Small intestine (tissue), 7 donors: ENCODE measurements at regions not wholly inside any gene's neighbourhood (a gene's known extent, or its start where the extent isn't known, plus 50 kb on each side); places are given as distances from the start of the nearest gene placed in this dataset.

ENCODE experiments used
- DNase-seq, 2 donors: peaks; one replicate each; pipeline versions ENCODE4 v3.0.0 to v3.0.0-alpha.2; 2013
- FAIRE-seq: peaks from 2 replicates; lab custom pipeline; 2012; peaks lifted over from hg19 to GRCh38; lab: Jason Lieb, UNC
- H3K27ac ChIP-seq, 3 donors: one replicate each; pipeline ENCODE4 v1.5.1; 2013; ENCODE audit warnings: low read length in 2 of 3, mild to moderate bottlenecking in 2 of 3, control low read depth in 1 of 3, inconsistent platforms in 1 of 3, low read depth in 1 of 3, moderate library complexity in 1 of 3
- H3K27me3 ChIP-seq, 3 donors: one replicate each; pipeline ENCODE4 v1.6.1; 2013; ENCODE audit warnings: low read length in 3 of 3, inconsistent platforms in 1 of 3; ENCODE audit not compliant: control insufficient read depth in 3 of 3, insufficient read depth in 3 of 3
- H3K36me3 ChIP-seq, 3 donors: one replicate each; pipeline ENCODE4 v1.6.1; 2013; ENCODE audit warnings: low read length in 3 of 3, inconsistent platforms in 1 of 3, low read depth in 1 of 3, mild to moderate bottlenecking in 1 of 3, moderate library complexity in 1 of 3; ENCODE audit not compliant: control insufficient read depth in 3 of 3, insufficient read depth in 2 of 3
- H3K4me1 ChIP-seq, 3 donors: one replicate each; pipeline ENCODE4 v1.6.1; 2013; ENCODE audit warnings: low read length in 2 of 3, inconsistent platforms in 1 of 3, low read depth in 1 of 3, mild to moderate bottlenecking in 1 of 3, moderate library complexity in 1 of 3; ENCODE audit not compliant: control insufficient read depth in 3 of 3, insufficient read depth in 2 of 3
- H3K4me3 ChIP-seq, 3 donors: one replicate each; pipeline ENCODE4 v1.5.1; 2013; ENCODE audit warnings: low read length in 3 of 3, control low read depth in 1 of 3, inconsistent platforms in 1 of 3, low read depth in 1 of 3, mild to moderate bottlenecking in 1 of 3, moderate library complexity in 1 of 3
- H3K9me3 ChIP-seq, 2 donors: one replicate each; pipeline ENCODE4 v1.6.1; 2013; ENCODE audit warnings: low read depth in 1 of 2, low read length in 1 of 2; ENCODE audit not compliant: control insufficient read depth in 2 of 2, insufficient read depth in 1 of 2
- WGBS, 3 donors: extraction: QIAGEN DNeasy Blood & Tissue Kit; methylation state at CpG; one replicate each; pipeline ENCODE4 v1.1.7; 2013; 5-methylcytosine and 5-hydroxymethylcytosine counted together
- donor health status: healthy with polysubstance abuse.
- donor health status: control.
- donor health status: control.
- donor health status: Bipolar disorder and iron deficiency.
- donor health status: healthy.

- Histone ChIP-seq H3K4me1 (no peaks in the 10 kb centered on the region), H3K27ac (no peak overlapping the region), H3K9me3 (no peaks in the 10 kb centered on the region), H3K36me3 (no peaks in the 10 kb centered on the region), H3K4me3 (no peak overlapping the region), H3K27me3 (no peaks in the 10 kb centered on the region)
- DNase-seq = no peak
- no peak for FAIRE-seq
- 90 to 92% (median 91%) methylated on average over 3 of the region's 3 CpGs for WGBS, 3 donors
Observed at GRCh38 chr4:129236351-129236750, 140.4 kb downstream of the C4orf33 start.

DNA sequence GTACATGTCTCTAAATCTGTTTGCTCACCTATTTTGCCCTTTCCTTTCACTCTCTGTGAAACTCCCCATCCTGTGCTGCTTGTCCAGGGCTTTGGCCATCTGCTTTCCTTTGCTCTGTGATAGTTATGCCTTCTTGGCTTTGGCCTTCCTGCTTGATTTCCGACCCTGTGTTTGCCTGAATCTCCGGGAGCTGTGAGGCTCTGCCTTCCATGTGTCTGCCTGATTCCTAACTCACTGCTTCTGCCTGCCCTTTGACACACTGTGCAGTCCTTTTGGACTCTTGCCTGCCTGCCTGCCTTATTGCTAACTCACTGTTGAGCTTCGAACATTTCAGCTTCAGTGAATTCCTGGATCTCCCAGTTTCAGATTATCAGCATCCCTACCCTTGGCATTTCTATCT lies 143.1 kb downstream of the C4orf33 start:
- no peak overlapping the region for H3K27ac ChIP-seq
- no peaks in the 10 kb centered on the region for H3K27me3 ChIP-seq
- FAIRE-seq = no peak
- H3K36me3 ChIP-seq = no peaks in the 10 kb centered on the region
- DNase-seq = peak in 1 of 2 donors; percentile 26
- no peak overlapping the region for H3K4me3 ChIP-seq
- H3K9me3 ChIP-seq = no peaks in the 10 kb centered on the region
- WGBS, 3 donors = 14 to 28% (median 27%) methylated on average over 3 of the region's 3 CpGs
- H3K4me1 ChIP-seq = no peaks in the 10 kb centered on the region

- no peaks in the 10 kb centered on the region for H3K9me3 ChIP-seq
- no peaks in the 10 kb centered on the region for H3K36me3 ChIP-seq
- WGBS, 3 donors = 15 to 55% (median 30%) methylated on average over 1 of the region's 1 CpG
- DNase-seq (peak in 1 of 2 donors; percentile 34), FAIRE-seq (no peak)
- H3K4me1 ChIP-seq = no peaks in the 10 kb centered on the region
- no peak overlapping the region for H3K4me3 ChIP-seq
- no peak overlapping the region for H3K27ac ChIP-seq
- no peaks in the 10 kb centered on the region for H3K27me3 ChIP-seq
Observed at GRCh38 chr4:129240816-129241215, 144.9 kb downstream of the C4orf33 start.

DNA sequence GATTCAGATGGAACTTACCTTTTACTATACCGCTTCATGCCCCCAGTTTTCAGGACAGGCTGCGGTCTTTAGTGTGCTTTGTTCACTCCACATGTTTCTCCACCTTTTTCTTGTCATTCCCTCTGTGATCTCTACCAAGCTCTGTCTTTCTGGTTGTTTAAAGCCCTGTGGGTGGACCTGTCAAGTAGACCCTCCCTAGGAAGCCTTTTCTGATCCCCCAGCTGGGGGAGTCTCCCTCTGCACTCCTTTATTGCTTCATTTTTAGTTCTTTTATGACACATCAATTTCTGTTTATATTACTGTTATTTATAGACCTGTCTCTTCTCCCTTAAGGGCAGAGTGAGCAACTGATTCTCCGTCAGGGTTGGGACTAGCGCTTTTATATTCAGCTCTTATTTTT lies 150.2 kb downstream of the C4orf33 start:
- WGBS, 3 donors = 89 to 94% (median 94%) methylated on average over 4 of the region's 4 CpGs
- no peaks in the 10 kb centered on the region for H3K9me3 ChIP-seq
- H3K4me1 ChIP-seq = no peaks in the 10 kb centered on the region
- H3K27me3 ChIP-seq = no peaks in the 10 kb centered on the region
- no peak overlapping the region for H3K4me3 ChIP-seq
- H3K36me3 ChIP-seq = no peaks in the 10 kb centered on the region
- DNase-seq = no peak
- FAIRE-seq = no peak
- H3K27ac ChIP-seq = no peak overlapping the region

GRCh38 chr4:129246910-129247461 lies 151.0 kb downstream of the C4orf33 start:
- H3K9me3 ChIP-seq = no peaks in the 10 kb centered on the region
- DNase-seq (peak in 1 of 2 donors; percentile 15), FAIRE-seq (no peak)
- no peaks in the 10 kb centered on the region for H3K27me3 ChIP-seq
- H3K27ac ChIP-seq = no peak overlapping the region
- H3K4me3 ChIP-seq = no peak overlapping the region
- no peaks in the 10 kb centered on the region for H3K36me3 ChIP-seq
- no peaks in the 10 kb centered on the region for H3K4me1 ChIP-seq
- 54 to 66% (median 65%) methylated on average over 15 of the region's 15 CpGs for WGBS, 3 donors

DNA sequence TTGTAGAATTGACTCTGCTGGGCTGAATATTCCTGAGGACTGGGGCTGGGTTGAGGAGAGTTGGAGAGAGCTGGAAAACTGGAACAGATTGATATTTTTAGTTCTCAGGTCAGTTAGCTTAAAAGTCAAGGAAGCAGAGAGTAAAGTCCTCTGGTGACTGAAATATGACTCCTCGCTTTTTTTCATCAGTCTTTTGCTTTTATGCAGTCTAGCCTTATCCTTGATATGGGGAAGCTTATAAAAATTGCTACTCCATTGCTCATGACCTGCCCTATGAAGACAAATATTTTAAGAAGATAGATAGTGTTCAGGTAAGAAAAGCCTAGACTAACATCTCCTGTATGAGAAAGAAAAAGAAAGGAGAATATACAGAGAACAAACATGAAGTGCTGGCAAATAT lies 152.7 kb downstream of the C4orf33 start:
- H3K4me1 ChIP-seq = no peaks in the 10 kb centered on the region

DNA sequence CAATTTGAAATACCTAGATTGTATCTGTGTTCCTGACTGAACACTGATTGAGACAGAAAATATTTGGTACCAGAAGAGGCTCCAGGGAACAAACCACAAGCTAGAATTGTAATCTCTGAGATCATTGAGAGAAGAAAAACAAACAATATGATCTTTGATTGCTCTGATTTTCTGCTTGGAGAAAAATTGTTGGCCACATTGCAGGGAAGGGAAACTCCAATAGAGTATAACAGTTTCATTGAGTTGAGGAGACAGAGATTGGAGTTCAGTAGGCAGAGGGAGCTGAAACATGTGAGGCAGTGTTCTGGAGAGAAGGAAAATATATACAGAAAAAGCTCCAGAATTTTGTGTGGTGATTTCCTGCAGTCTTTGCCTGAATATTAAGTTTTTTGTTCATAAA lies 158.2 kb downstream of the C4orf33 start:
- H3K4me1 ChIP-seq = no peaks in the 10 kb centered on the region
- FAIRE-seq (no peak), DNase-seq (no peak)
- no peak overlapping the region for H3K27ac ChIP-seq
- no peaks in the 10 kb centered on the region for H3K27me3 ChIP-seq
- H3K9me3 ChIP-seq = peaks cover 0 to 3% of the 10 kb centered on the region in 2 donors
- no peaks in the 10 kb centered on the region for H3K36me3 ChIP-seq
- no peak overlapping the region for H3K4me3 ChIP-seq

More for the DNA sequence above, 152.7 kb downstream of the C4orf33 start:
- FAIRE-seq (no peak), DNase-seq (no peak)
- 54 to 76% (median 63%) methylated on average over 1 of the region's 1 CpG for WGBS, 3 donors
- Histone ChIP-seq H3K27me3 (no peaks in the 10 kb centered on the region), H3K36me3 (no peaks in the 10 kb centered on the region), H3K9me3 (no peaks in the 10 kb centered on the region), H3K4me3 (no peak overlapping the region), H3K27ac (no peak overlapping the region)

- DNase-seq = no peak
- Histone ChIP-seq H3K27me3 (no peaks in the 10 kb centered on the region), H3K4me1 (no peaks in the 10 kb centered on the region), H3K9me3 (peaks cover 0 to 3% of the 10 kb centered on the region in 2 donors), H3K4me3 (no peak overlapping the region), H3K36me3 (no peaks in the 10 kb centered on the region), H3K27ac (no peak overlapping the region)
- no peak for FAIRE-seq
Observed at GRCh38 chr4:129254526-129254925, 158.6 kb downstream of the C4orf33 start.

GRCh38 chr4:129261584-129261983 lies 165.6 kb downstream of the C4orf33 start:
- Histone ChIP-seq H3K27ac (no peak overlapping the region), H3K27me3 (no peaks in the 10 kb centered on the region), H3K36me3 (no peaks in the 10 kb centered on the region), H3K4me1 (peaks cover 0 to 2% (median 0%) of the 10 kb centered on the region in 3 donors), H3K9me3 (no peaks in the 10 kb centered on the region), H3K4me3 (no peak overlapping the region)
- DNase-seq (no peak), FAIRE-seq (no peak)
- 70 to 81% (median 71%) methylated on average over 2 of the region's 2 CpGs for WGBS, 3 donors
